ENCODE measurements at regions not wholly inside any gene's neighbourhood (a gene's known extent, or its start where the extent isn't known, plus 50 kb on each side); places are given as distances from the start of the nearest gene placed in this dataset.

GRCh38 chr3:106540743-106541142 lies 671.9 kb upstream of the CBLB start:
- intact Hi-C loops (cut with DNase I) = no loop called here
- Histone ChIP-seq H3K4me1 (no peaks in the 10 kb centered on the region), H3K27me3 (no peaks in the 10 kb centered on the region), H3K4me3 (no peak overlapping the region), H3K27ac (no peak overlapping the region), H3K9ac (ENCODE audit: low read depth in 2 of 2, low read length in 2 of 2) (no peak overlapping the region), H3K36me3 (no peaks in the 10 kb centered on the region), H3K9me3 (no peaks in the 10 kb centered on the region)
- no peak for TF ChIP-seq CTCF (IDR thresholded peaks at IDR 0.05)
- DNase-seq = no peak

- Histone ChIP-seq H3K27ac (no peak overlapping the region), H3K9me3 (no peaks in the 10 kb centered on the region), H3K9ac (ENCODE audit: low read depth in 2 of 2, low read length in 2 of 2) (no peak overlapping the region), H3K36me3 (no peaks in the 10 kb centered on the region), H3K4me3 (no peak overlapping the region), H3K4me1 (no peaks in the 10 kb centered on the region), H3K27me3 (no peaks in the 10 kb centered on the region)
- no peak for DNase-seq
- TF ChIP-seq CTCF (IDR thresholded peaks at IDR 0.05) = no peak
- intact Hi-C loops (cut with DNase I) = no loop called here
These were observed 673.4 kb upstream of the CBLB start for GRCh38 chr3:106542101-106542769.

- Histone ChIP-seq H3K9ac (ENCODE audit: low read depth in 2 of 2, low read length in 2 of 2) (no peak overlapping the region), H3K36me3 (no peaks in the 10 kb centered on the region), H3K27ac (no peak overlapping the region), H3K9me3 (no peaks in the 10 kb centered on the region), H3K4me1 (no peaks in the 10 kb centered on the region), H3K27me3 (no peaks in the 10 kb centered on the region), H3K4me3 (no peak overlapping the region)
- no peak for DNase-seq
- intact Hi-C loops (cut with DNase I) = no loop called here
- TF ChIP-seq CTCF (IDR thresholded peaks at IDR 0.05) = no peak
These were observed 683.7 kb upstream of the CBLB start for GRCh38 chr3:106552351-106553043.

- Histone ChIP-seq H3K36me3 (no peaks in the 10 kb centered on the region), H3K27me3 (no peaks in the 10 kb centered on the region), H3K4me1 (no peaks in the 10 kb centered on the region), H3K27ac (no peak overlapping the region), H3K4me3 (no peak overlapping the region), H3K9me3 (no peaks in the 10 kb centered on the region), H3K9ac (ENCODE audit: low read depth in 2 of 2, low read length in 2 of 2) (no peak overlapping the region)
- intact Hi-C loops (cut with DNase I) = no loop called here
- no peak for DNase-seq
- TF ChIP-seq CTCF (IDR thresholded peaks at IDR 0.05) = no peak
These were observed 691.7 kb upstream of the CBLB start for GRCh38 chr3:106560451-106560966.

GRCh38 chr3:106566277-106566676 lies 697.5 kb upstream of the CBLB start:
- Histone ChIP-seq H3K36me3 (no peaks in the 10 kb centered on the region), H3K4me1 (no peaks in the 10 kb centered on the region), H3K4me3 (no peak overlapping the region), H3K27me3 (no peaks in the 10 kb centered on the region), H3K27ac (no peak overlapping the region), H3K9ac (ENCODE audit: low read depth in 2 of 2, low read length in 2 of 2) (no peak overlapping the region), H3K9me3 (no peaks in the 10 kb centered on the region)
- intact Hi-C loops (cut with DNase I) = no loop called here
- no peak for DNase-seq
- no peak for TF ChIP-seq CTCF (IDR thresholded peaks at IDR 0.05)

All from colonic mucosa (tissue), 4 donors.